ENCODE measurements at regions not wholly inside any gene's neighbourhood (a gene's known extent, or its start where the extent isn't known, plus 50 kb on each side); places are given as distances from the start of the nearest gene placed in this dataset.

- H3K4me2 ChIP-seq = no peak overlapping the region
- no peaks in the 10 kb centered on the region for H3F3A ChIP-seq (ENCODE audit: low read depth)
- H3K4me3 ChIP-seq = no peak overlapping the region
- H3K36me3 ChIP-seq = no peaks in the 10 kb centered on the region
- H3K9ac ChIP-seq = no peak overlapping the region
- Mint-ChIP-seq H3K36me3 (peaks cover 5% of the 10 kb centered on the region), H3K4me1 (peaks cover 2% of the 10 kb centered on the region), H3K4me3 (no peak overlapping the region), H3K27ac (no peak overlapping the region), H3K27me3 (ENCODE audit: insufficient read depth, low read depth) (peaks cover 2% of the 10 kb centered on the region), H3K9me3 (peaks cover 19% of the 10 kb centered on the region)
- H3K79me2 ChIP-seq (ENCODE audit: low read depth) = no peaks in the 10 kb centered on the region
- no peak overlapping the region for H3K27ac ChIP-seq
- no peak overlapping the region for H2AFZ ChIP-seq (replicated peaks)
- no peak for DNase-seq (ENCODE audit: low spot score)
- no peaks in the 10 kb centered on the region for H3K27me3 ChIP-seq
- no peaks in the 10 kb centered on the region for H4K20me1 ChIP-seq (ENCODE audit: low read depth)
- no peaks in the 10 kb centered on the region for H3K9me3 ChIP-seq (ENCODE audit: low read depth)
- no peak for TF ChIP-seq EZH2phosphoT487 (IDR thresholded peaks at IDR 0.05)
- TF ChIP-seq CTCF (IDR thresholded peaks at IDR 0.05) = no peak
- TF ChIP-seq EZH2 (IDR thresholded peaks at IDR 0.05) = no peak
- no peaks in the 10 kb centered on the region for H3K4me1 ChIP-seq
These were observed 271.0 kb upstream of the MPDZ start for GRCh38 chr9:13550519-13550918.

GRCh38 chr9:13548535-13548934 lies 269.0 kb upstream of the MPDZ start:
- no peak overlapping the region for H3K9ac ChIP-seq
- no peak overlapping the region for H3K4me2 ChIP-seq
- TF ChIP-seq CTCF (IDR thresholded peaks at IDR 0.05) (no peak), EZH2 (IDR thresholded peaks at IDR 0.05) (no peak), EZH2phosphoT487 (IDR thresholded peaks at IDR 0.05) (no peak)
- Mint-ChIP-seq H3K36me3 (peaks cover 5% of the 10 kb centered on the region), H3K9me3 (peaks cover 19% of the 10 kb centered on the region), H3K4me1 (peaks cover 2% of the 10 kb centered on the region), H3K27me3 (ENCODE audit: insufficient read depth, low read depth) (peaks cover 2% of the 10 kb centered on the region), H3K4me3 (no peak overlapping the region), H3K27ac (no peak overlapping the region)
- H3K27ac ChIP-seq = no peak overlapping the region
- no peak overlapping the region for H3K4me3 ChIP-seq
- H3K4me1 ChIP-seq = no peaks in the 10 kb centered on the region
- H3K9me3 ChIP-seq (ENCODE audit: low read depth) = no peaks in the 10 kb centered on the region
- H4K20me1 ChIP-seq (ENCODE audit: low read depth) = no peaks in the 10 kb centered on the region
- H3K36me3 ChIP-seq = no peaks in the 10 kb centered on the region
- DNase-seq (ENCODE audit: low spot score) = no peak
- H3K79me2 ChIP-seq (ENCODE audit: low read depth) = no peaks in the 10 kb centered on the region
- no peak overlapping the region for H2AFZ ChIP-seq (replicated peaks)
- no peaks in the 10 kb centered on the region for H3F3A ChIP-seq (ENCODE audit: low read depth)
- no peaks in the 10 kb centered on the region for H3K27me3 ChIP-seq

- H3K36me3 ChIP-seq = no peaks in the 10 kb centered on the region
- no peaks in the 10 kb centered on the region for H3K9me3 ChIP-seq (ENCODE audit: low read depth)
- H3K79me2 ChIP-seq (ENCODE audit: low read depth) = no peaks in the 10 kb centered on the region
- peak overlapping the region; percentile 34 for H3K27ac Mint-ChIP-seq
- H3K27me3 Mint-ChIP-seq (ENCODE audit: insufficient read depth, low read depth) = peaks cover 8% of the 10 kb centered on the region
- H3K4me3 Mint-ChIP-seq = no peak overlapping the region
- no peak overlapping the region for H3K9ac ChIP-seq
- H3K4me2 ChIP-seq = no peak overlapping the region
- H3K36me3 Mint-ChIP-seq = peaks cover 2% of the 10 kb centered on the region
- peaks cover 26% of the 10 kb centered on the region for H3K9me3 Mint-ChIP-seq
- H3K27me3 ChIP-seq = no peaks in the 10 kb centered on the region
- H4K20me1 ChIP-seq (ENCODE audit: low read depth) = no peaks in the 10 kb centered on the region
- no peak overlapping the region for H3K27ac ChIP-seq
- no peaks in the 10 kb centered on the region for H3K4me1 ChIP-seq
- H3K4me1 Mint-ChIP-seq = peaks cover 9% of the 10 kb centered on the region
- no peaks in the 10 kb centered on the region for H3F3A ChIP-seq (ENCODE audit: low read depth)
- DNase-seq (ENCODE audit: low spot score) = no peak
- TF ChIP-seq EZH2phosphoT487 (IDR thresholded peaks at IDR 0.05) = no peak
- no peak for TF ChIP-seq EZH2 (IDR thresholded peaks at IDR 0.05)
- TF ChIP-seq CTCF (IDR thresholded peaks at IDR 0.05) = no peak
- H2AFZ ChIP-seq (replicated peaks) = no peak overlapping the region
- no peak overlapping the region for H3K4me3 ChIP-seq
These were observed 255.6 kb upstream of the MPDZ start for GRCh38 chr9:13535141-13535540.
